C4-2B (cell line): ENCODE measurements at regions not wholly inside any gene's neighbourhood (a gene's known extent, or its start where the extent isn't known, plus 50 kb on each side); places are given as distances from the start of the nearest gene placed in this dataset.

Experiments
- CTCF ChIP-seq: fragments of 450-650 bp; conservative IDR thresholded peaks from 2 replicates; pipeline ENCODE4 v1.5.1; 2017; ENCODE audit warnings: mild to moderate bottlenecking
- ZFX ChIP-seq: fragments of 450-650 bp; IDR thresholded peaks from 2 replicates; pipeline ENCODE4 v1.6.1; 2017

GRCh38 chr7:45343746-45344145 lies 186.2 kb downstream of the RAMP3 start:
- no peak for TF ChIP-seq CTCF
- TF ChIP-seq ZFX, result no peak
